ENCODE measurements at regions not wholly inside any gene's neighbourhood (a gene's known extent, or its start where the extent isn't known, plus 50 kb on each side); places are given as distances from the start of the nearest gene placed in this dataset.

DNA sequence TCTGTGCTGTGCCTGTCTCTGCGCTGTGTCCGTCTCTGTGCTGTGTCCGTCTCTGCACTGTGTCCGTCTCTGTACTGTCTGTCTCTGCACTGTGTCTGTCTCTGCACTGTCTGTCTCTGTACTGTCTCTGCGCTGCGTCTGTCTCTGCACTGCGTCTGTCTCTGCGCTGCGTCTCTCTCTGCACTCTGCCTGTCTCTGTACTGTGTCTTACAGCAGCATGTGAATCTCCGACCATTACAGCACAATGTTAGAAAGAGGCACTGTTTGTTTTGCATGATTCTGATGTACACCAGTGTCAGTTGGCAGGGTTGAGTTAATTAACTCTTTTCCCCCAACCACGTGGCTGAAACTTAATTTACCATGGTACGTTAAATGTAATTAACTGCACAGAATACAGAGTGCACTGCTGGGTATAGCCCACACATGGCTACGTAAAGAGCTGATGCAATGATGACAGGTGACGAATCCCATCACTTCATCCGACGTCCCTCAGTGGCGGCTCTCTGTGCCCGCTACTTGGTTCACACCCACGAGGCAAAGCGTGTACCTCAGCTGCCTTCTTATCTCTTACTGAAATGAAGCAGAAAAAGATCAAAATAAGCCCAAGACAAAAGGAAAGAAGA, 127.7 kb upstream of the SFSWAP start (continued):
- TF ChIP-seq, protein P1, sequence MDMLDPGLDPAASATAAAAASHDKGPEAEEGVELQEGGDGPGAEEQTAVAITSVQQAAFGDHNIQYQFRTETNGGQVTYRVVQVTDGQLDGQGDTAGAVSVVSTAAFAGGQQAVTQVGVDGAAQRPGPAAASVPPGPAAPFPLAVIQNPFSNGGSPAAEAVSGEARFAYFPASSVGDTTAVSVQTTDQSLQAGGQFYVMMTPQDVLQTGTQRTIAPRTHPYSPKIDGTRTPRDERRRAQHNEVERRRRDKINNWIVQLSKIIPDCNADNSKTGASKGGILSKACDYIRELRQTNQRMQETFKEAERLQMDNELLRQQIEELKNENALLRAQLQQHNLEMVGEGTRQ (IDR thresholded peaks at IDR 0.05; ENCODE audit: low read length): no peak
- TF ChIP-seq KDM1A (IDR thresholded peaks at IDR 0.05; ENCODE audit: borderline replicate concordance, low read length) (no peak), CHD1 (IDR thresholded peaks at IDR 0.05; ENCODE audit: low read depth, low read length) (no peak)

Data from H1 (cell line).